GM10266 (cell line): ENCODE measurements at regions not wholly inside any gene's neighbourhood (a gene's known extent, or its start where the extent isn't known, plus 50 kb on each side); places are given as distances from the start of the nearest gene placed in this dataset.

Experiments
- DNase-seq: peaks from one replicate; pipeline ENCODE4 v3.0.0; 2012; ENCODE audit errors: extremely low spot score
- CTCF ChIP-seq: IDR thresholded peaks from 2 replicates; pipeline ENCODE4 v1.5.1; 2012; ENCODE audit warnings: mild to moderate bottlenecking, low read depth; ENCODE audit not compliant: control insufficient read depth, insufficient read depth; ENCODE audit errors: missing control alignments

GRCh38 chr13:80052286-80052685, 288.6 kb downstream of the SPRY2 start:
- TF ChIP-seq CTCF: no peak
- no peak for DNase-seq

GRCh38 chr13:80050252-80050651, 290.7 kb downstream of the SPRY2 start:
- no peak for TF ChIP-seq CTCF
- no peak for DNase-seq

DNA sequence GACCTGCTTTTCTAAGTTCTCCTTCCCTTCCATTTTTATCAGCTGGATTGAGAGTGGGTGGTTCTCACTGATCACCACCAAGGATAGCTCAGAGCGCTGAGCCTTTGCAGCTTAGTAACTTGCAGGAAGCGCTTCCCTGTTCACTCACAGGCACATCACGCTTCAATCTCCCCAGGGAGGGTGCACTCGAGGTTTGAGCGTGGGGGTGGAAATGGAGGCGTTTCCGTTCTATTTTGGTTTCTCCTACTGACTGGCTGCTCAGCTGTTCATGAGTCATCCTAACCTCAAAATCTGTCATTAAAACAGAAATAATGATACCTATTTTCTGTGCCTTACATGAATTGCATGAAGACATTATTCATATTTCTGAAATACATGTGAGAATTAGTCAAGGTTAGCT, 292.1 kb downstream of the SPRY2 start:
- TF ChIP-seq CTCF: no peak
- DNase-seq: peak; percentile 61

GRCh38 chr13:80048030-80048429, 292.9 kb downstream of the SPRY2 start:
- no peak for TF ChIP-seq CTCF

DNA sequence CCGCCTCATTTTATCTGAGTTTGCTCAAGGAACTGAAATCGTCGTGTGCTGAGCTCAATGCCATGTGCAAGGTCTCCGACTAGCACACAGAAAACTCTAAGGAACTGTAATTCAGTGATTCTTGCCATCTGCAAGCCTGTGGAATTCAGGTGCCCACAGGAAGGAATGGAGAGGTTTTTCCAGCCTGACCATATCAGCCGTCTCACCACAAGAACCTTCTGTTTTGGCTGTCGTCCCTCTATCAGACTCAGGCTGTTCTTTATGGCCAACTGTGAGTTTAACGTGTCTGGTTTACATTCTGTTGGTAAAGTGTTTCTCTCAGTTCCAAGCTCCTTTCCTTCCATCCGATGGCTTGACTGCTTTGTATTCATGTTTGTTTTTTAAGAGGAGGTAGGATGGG, 293.5 kb downstream of the SPRY2 start:
- no peak for DNase-seq
- TF ChIP-seq CTCF: no peak

More at GRCh38 chr13:80048030-80048429, 292.9 kb downstream of the SPRY2 start:
- DNase-seq: no peak

DNA sequence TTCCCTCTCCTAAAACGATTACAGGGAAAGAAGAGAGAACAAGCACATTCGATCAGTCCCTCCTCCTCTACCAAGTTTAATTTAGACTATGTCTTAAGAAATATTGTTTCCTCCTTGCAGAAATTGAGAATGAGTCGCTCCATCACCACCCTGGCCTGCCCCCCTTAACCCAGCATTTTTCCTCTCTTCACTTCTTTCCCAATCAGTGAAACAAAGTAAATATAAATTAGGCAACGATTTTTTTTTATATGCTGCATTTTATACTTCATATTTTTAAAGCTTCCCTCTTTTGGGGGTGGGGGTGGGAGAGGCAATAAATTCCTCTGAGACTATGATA, 300.0 kb downstream of the SPRY2 start:
- no peak for DNase-seq
- TF ChIP-seq CTCF: no peak

DNA sequence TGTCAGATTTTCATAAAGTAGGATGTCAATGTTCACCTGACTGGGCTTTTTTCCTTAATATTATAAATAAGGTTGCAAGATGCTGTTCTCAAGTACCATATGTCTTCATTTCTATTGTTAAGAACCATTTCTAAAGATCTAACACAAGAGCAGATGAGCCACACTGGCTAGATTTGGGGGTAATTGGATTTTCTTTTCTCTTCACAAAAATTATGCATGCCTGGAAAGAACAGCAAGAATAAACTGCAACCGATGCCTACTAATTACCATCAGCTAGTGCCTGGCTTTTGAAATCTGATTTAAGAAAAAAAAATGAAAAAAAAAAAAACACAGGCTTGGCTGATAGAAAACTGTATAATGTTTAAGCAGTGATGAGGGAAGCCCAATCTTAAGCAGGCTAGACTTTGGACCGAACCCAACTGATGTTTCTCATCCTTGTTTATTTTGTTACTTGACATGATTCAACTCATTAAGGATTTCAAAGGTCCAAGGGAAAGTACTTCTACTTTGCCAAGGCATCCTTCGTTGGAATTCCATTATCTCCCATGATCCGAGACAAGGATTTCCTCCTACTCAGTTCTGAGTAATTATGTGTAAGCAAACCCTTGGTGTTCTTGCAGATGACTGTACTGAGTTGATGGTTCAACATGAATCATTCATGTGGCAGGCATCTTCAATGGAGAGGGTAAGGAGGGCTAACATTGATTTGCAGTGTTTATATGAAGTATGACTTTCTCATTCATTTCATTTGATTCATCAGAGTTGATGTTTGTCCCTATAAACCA, 300.5 kb downstream of the SPRY2 start:
- no peak for DNase-seq

More for the DNA sequence above, 300.5 kb downstream of the SPRY2 start:
- no peak for TF ChIP-seq CTCF
